NB4 (cell line): ENCODE measurements at regions not wholly inside any gene's neighbourhood (a gene's known extent, or its start where the extent isn't known, plus 50 kb on each side); places are given as distances from the start of the nearest gene placed in this dataset.

Experiments
- DNase-seq: peaks from one replicate; pipeline ENCODE4 v3.0.0; 2010; ENCODE audit warnings: low read depth
- H3K4me3 ChIP-seq: one replicate; pipeline ENCODE4 v1.5.1; 2011; ENCODE audit warnings: mild to moderate bottlenecking, low read depth, low read length, moderate library complexity
- MAX ChIP-seq: IDR thresholded peaks from 2 replicates; pipeline ENCODE4 v1.6.1; 2011; ENCODE audit warnings: low read depth, low read length
- MYC ChIP-seq: IDR thresholded peaks from 2 replicates; pipeline ENCODE4 v1.6.1; 2011; ENCODE audit warnings: low read depth, low read length
- POLR2A ChIP-seq: IDR thresholded peaks from 2 replicates; pipeline ENCODE4 v1.6.1; 2011; ENCODE audit warnings: mild to moderate bottlenecking; ENCODE audit not compliant: insufficient read length; ENCODE audit errors: extremely low read depth
- TF ChIP-seq, protein P1 (sequence below): IDR thresholded peaks from one replicate; pipeline ENCODE4 v1.5.1; 2012; ENCODE audit warnings: low read depth, low read length

GRCh38 chr2:223439184-223439583, 163.0 kb downstream of the SCG2 start:
- H3K4me3 ChIP-seq, result no peak overlapping the region
- TF ChIP-seq, protein P1, sequence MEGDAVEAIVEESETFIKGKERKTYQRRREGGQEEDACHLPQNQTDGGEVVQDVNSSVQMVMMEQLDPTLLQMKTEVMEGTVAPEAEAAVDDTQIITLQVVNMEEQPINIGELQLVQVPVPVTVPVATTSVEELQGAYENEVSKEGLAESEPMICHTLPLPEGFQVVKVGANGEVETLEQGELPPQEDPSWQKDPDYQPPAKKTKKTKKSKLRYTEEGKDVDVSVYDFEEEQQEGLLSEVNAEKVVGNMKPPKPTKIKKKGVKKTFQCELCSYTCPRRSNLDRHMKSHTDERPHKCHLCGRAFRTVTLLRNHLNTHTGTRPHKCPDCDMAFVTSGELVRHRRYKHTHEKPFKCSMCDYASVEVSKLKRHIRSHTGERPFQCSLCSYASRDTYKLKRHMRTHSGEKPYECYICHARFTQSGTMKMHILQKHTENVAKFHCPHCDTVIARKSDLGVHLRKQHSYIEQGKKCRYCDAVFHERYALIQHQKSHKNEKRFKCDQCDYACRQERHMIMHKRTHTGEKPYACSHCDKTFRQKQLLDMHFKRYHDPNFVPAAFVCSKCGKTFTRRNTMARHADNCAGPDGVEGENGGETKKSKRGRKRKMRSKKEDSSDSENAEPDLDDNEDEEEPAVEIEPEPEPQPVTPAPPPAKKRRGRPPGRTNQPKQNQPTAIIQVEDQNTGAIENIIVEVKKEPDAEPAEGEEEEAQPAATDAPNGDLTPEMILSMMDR, result no peak
- TF ChIP-seq MAX, result no peak
- no peak for TF ChIP-seq POLR2A
- TF ChIP-seq MYC, result no peak
- DNase-seq, result no peak

DNA sequence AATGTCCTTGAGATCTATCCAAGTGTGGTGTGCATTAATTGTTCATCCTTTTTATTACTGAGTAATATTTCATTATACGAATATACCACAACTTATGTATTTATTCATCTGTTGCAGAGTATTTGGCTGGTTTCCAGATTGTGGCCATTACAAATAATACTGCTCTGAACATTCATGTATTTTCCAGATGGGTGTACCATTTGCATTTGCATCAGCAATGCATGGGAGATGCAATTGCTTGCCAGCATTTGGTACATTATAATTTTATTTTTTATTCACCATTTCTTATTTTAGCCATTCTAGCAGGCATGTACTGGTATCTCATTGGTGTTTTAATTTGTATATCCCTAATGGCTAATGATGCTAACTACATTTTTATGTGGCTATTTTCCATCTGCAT, 162.4 kb downstream of the SCG2 start:
- H3K4me3 ChIP-seq, result no peak overlapping the region
- TF ChIP-seq MAX (no peak), MYC (no peak), POLR2A (no peak)
- TF ChIP-seq, protein P1, result no peak
- no peak for DNase-seq

DNA sequence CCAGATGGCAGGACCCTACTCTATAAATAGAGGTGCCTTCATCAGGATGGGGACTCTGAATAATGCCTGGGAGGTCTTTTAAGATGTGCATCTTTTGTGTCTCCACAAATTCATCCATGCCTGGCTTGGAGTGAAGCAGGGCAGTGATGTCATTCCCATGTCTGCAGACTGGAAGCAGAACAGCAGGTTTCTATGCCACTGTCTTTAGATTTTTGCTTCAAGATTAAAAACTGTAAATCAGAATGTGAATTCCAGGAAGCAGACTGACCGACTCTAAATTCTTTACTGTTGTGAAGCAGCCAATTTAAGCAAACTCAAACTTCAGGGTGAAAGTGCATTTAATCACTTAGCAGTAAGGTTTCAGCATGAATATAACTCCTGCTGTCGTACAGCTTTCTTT, 159.3 kb downstream of the SCG2 start:
- no peak overlapping the region for H3K4me3 ChIP-seq
- DNase-seq, result no peak
- TF ChIP-seq, protein P1, result no peak
- TF ChIP-seq MAX (no peak), POLR2A (no peak), MYC (no peak)

DNA sequence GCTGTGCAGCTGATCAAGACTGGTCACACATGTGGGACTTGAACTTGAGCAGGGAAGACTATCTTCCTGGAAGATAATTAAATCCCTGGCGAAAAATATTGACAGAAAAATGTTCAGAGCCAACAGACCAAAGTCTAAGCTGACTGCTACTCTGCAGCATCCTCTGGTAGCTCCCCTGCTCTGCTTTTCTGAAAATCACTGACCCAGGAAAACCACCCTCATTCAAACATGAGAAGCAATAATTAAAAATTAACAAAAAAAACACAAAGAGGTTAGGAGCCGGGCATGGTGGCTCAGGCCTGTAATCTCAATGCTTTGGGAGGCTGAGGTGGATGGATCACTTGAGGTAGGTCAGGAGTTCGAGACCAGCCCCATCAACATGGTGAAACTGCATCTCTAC, 151.9 kb downstream of the SCG2 start:
- TF ChIP-seq POLR2A, result no peak
- no peak for TF ChIP-seq MAX
- TF ChIP-seq MYC, result no peak
- TF ChIP-seq, protein P1, result no peak
- no peak overlapping the region for H3K4me3 ChIP-seq
- no peak for DNase-seq

DNA sequence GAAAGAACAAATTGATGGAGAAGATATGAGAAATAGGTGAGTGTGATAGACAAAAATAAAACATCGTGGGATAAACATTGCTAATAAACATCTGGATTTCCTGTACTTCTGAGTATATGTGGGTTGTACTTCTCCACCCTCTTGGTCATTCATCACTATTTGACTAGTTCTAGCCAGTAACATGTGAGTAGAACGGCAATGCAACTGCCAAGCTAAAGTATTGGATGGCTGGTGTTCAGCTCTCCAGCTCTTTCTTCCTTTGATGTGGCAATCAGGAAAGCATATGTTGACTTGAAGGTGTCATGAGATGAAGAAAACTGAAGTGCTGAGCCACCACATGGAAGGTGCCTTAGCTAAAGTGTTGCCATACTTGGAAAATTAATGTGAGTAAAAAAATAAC, 144.9 kb downstream of the SCG2 start:
- no peak for DNase-seq
- no peak overlapping the region for H3K4me3 ChIP-seq
- no peak for TF ChIP-seq MYC
- no peak for TF ChIP-seq MAX
- TF ChIP-seq, protein P1, result no peak
- TF ChIP-seq POLR2A, result no peak

DNA sequence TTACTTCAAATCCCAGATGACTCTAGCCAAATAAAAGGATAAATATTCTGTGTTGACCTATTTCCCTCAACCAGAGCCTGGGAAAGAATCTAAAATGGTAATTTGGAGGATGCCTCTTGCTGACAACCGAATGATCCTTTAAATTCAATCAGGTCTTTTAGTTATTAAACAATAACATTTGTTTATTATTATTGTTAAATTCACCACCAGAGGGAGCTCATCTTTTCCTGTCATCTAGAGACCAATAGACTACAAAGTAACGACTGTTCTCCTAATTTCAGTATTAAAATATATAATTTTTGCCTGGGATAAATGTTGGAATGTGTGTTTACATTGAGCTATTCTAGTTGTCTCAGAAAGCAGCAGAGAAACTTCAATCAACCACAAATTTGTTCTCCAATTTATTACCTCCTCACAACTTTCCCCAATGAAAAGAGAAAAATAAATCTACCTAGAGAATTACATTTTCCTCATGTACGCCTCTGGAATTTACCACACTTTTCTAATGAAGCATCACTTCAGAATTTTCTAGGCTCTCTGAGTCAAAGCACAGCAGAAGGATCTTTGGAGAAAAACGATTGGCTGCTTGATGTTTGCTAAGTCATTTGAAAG, 142.7 kb downstream of the SCG2 start:
- peak; percentile 38 for DNase-seq
- no peak for TF ChIP-seq MAX
- TF ChIP-seq POLR2A, result no peak
- TF ChIP-seq, protein P1, result no peak
- TF ChIP-seq MYC, result no peak
- no peak overlapping the region for H3K4me3 ChIP-seq
